ENCODE measurements at regions not wholly inside any gene's neighbourhood (a gene's known extent, or its start where the extent isn't known, plus 50 kb on each side); places are given as distances from the start of the nearest gene placed in this dataset.

DNA sequence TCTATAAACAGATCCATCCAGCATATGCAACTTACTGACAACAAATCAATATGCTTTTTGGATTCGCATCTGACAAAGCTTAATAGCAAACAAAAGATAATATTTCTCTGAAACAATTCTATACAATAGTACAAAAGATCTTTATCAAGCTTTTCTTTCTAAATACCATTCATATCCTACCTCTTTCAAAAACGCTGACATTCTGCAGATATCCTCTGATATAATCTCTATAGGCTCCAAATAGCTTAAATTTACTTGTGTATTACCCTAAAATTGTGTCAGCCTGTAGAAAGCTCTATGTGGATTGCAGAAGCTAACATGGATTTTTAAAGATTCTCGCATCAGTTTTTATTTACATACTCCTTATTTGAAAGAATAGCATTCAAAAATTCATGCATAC lies 260.6 kb downstream of the GASK1B start:
- Histone ChIP-seq H4K20me1 (replicated peaks; ENCODE audit: insufficient read depth) (no peaks in the 10 kb centered on the region), H3K4me2 (no peak overlapping the region), H3K27ac (ENCODE audit: low read depth) (no peak overlapping the region), H3K9me2 (ENCODE audit: insufficient read depth) (no peaks in the 10 kb centered on the region), H3K27me3 (ENCODE audit: insufficient read depth) (no peaks in the 10 kb centered on the region), H3F3A (replicated peaks; ENCODE audit: low read depth) (no peaks in the 10 kb centered on the region), H3K36me3 (ENCODE audit: insufficient read depth) (no peaks in the 10 kb centered on the region), H2AFZ (no peak overlapping the region), H3K4me1 (ENCODE audit: insufficient read depth) (no peaks in the 10 kb centered on the region), H3K79me2 (replicated peaks; ENCODE audit: insufficient read depth) (no peaks in the 10 kb centered on the region), H3K4me3 (no peak overlapping the region)
- Mint-ChIP-seq H3K4me3 (no peak overlapping the region), H3K9me3 (no peaks in the 10 kb centered on the region), H3K27me3 (ENCODE audit: insufficient read depth, low read depth, poor library complexity) (no peaks in the 10 kb centered on the region), H3K27ac (no peak overlapping the region), H3K36me3 (ENCODE audit: low read depth) (no peaks in the 10 kb centered on the region), H3K4me1 (no peaks in the 10 kb centered on the region)
- DNase-seq (ENCODE audit: low spot score): no peak
- TF ChIP-seq POLR2AphosphoS5 (IDR thresholded peaks at IDR 0.05; ENCODE audit: low read depth) (no peak), EZH2phosphoT487 (IDR thresholded peaks at IDR 0.05; ENCODE audit: unreplicated experiment) (no peak), STAT1 (IDR thresholded peaks at IDR 0.05; ENCODE audit: unreplicated experiment) (no peak), EZH2 (IDR thresholded peaks at IDR 0.05; ENCODE audit: low read depth, unreplicated experiment) (no peak), NANOG (IDR thresholded peaks at IDR 0.05; ENCODE audit: borderline replicate concordance) (no peak), CREB1 (CRISPR knock-in tag; IDR thresholded peaks at IDR 0.05; ENCODE audit: low read depth) (no peak), ZNF114 (CRISPR knock-in tag; IDR thresholded peaks at IDR 0.05) (no peak), JUNB (IDR thresholded peaks at IDR 0.05; ENCODE audit: unreplicated experiment) (no peak), ZNF331 (CRISPR knock-in tag; IDR thresholded peaks at IDR 0.05; ENCODE audit: low read depth) (no peak)
- TF ChIP-seq, protein P1, sequence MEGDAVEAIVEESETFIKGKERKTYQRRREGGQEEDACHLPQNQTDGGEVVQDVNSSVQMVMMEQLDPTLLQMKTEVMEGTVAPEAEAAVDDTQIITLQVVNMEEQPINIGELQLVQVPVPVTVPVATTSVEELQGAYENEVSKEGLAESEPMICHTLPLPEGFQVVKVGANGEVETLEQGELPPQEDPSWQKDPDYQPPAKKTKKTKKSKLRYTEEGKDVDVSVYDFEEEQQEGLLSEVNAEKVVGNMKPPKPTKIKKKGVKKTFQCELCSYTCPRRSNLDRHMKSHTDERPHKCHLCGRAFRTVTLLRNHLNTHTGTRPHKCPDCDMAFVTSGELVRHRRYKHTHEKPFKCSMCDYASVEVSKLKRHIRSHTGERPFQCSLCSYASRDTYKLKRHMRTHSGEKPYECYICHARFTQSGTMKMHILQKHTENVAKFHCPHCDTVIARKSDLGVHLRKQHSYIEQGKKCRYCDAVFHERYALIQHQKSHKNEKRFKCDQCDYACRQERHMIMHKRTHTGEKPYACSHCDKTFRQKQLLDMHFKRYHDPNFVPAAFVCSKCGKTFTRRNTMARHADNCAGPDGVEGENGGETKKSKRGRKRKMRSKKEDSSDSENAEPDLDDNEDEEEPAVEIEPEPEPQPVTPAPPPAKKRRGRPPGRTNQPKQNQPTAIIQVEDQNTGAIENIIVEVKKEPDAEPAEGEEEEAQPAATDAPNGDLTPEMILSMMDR (conservative IDR thresholded peaks at IDR 0.05; ENCODE audit: low read depth in 2 of 2): no peak
- TF ChIP-seq, protein P2, sequence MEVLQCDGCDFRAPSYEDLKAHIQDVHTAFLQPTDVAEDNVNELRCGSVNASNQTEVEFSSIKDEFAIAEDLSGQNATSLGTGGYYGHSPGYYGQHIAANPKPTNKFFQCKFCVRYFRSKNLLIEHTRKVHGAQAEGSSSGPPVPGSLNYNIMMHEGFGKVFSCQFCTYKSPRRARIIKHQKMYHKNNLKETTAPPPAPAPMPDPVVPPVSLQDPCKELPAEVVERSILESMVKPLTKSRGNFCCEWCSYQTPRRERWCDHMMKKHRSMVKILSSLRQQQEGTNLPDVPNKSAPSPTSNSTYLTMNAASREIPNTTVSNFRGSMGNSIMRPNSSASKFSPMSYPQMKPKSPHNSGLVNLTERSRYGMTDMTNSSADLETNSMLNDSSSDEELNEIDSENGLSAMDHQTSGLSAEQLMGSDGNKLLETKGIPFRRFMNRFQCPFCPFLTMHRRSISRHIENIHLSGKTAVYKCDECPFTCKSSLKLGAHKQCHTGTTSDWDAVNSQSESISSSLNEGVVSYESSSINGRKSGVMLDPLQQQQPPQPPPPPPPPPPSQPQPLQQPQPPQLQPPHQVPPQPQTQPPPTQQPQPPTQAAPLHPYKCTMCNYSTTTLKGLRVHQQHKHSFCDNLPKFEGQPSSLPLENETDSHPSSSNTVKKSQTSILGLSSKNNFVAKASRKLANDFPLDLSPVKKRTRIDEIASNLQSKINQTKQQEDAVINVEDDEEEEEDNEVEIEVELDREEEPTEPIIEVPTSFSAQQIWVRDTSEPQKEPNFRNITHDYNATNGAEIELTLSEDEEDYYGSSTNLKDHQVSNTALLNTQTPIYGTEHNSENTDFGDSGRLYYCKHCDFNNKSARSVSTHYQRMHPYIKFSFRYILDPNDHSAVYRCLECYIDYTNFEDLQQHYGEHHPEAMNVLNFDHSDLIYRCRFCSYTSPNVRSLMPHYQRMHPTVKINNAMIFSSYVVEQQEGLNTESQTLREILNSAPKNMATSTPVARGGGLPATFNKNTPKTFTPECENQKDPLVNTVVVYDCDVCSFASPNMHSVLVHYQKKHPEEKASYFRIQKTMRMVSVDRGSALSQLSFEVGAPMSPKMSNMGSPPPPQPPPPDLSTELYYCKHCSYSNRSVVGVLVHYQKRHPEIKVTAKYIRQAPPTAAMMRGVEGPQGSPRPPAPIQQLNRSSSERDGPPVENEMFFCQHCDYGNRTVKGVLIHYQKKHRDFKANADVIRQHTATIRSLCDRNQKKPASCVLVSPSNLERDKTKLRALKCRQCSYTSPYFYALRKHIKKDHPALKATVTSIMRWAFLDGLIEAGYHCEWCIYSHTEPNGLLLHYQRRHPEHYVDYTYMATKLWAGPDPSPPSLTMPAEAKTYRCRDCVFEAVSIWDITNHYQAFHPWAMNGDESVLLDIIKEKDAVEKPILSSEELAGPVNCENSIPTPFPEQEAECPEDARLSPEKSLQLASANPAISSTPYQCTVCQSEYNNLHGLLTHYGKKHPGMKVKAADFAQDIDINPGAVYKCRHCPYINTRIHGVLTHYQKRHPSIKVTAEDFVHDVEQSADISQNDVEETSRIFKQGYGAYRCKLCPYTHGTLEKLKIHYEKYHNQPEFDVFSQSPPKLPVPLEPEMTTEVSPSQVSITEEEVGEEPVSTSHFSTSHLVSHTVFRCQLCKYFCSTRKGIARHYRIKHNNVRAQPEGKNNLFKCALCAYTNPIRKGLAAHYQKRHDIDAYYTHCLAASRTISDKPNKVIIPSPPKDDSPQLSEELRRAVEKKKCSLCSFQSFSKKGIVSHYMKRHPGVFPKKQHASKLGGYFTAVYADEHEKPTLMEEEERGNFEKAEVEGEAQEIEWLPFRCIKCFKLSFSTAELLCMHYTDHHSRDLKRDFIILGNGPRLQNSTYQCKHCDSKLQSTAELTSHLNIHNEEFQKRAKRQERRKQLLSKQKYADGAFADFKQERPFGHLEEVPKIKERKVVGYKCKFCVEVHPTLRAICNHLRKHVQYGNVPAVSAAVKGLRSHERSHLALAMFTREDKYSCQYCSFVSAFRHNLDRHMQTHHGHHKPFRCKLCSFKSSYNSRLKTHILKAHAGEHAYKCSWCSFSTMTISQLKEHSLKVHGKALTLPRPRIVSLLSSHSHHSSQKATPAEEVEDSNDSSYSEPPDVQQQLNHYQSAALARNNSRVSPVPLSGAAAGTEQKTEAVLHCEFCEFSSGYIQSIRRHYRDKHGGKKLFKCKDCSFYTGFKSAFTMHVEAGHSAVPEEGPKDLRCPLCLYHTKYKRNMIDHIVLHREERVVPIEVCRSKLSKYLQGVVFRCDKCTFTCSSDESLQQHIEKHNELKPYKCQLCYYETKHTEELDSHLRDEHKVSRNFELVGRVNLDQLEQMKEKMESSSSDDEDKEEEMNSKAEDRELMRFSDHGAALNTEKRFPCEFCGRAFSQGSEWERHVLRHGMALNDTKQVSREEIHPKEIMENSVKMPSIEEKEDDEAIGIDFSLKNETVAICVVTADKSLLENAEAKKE (CRISPR knock-in tag; IDR thresholded peaks at IDR 0.05): no peak
- TF ChIP-seq, protein P3, sequence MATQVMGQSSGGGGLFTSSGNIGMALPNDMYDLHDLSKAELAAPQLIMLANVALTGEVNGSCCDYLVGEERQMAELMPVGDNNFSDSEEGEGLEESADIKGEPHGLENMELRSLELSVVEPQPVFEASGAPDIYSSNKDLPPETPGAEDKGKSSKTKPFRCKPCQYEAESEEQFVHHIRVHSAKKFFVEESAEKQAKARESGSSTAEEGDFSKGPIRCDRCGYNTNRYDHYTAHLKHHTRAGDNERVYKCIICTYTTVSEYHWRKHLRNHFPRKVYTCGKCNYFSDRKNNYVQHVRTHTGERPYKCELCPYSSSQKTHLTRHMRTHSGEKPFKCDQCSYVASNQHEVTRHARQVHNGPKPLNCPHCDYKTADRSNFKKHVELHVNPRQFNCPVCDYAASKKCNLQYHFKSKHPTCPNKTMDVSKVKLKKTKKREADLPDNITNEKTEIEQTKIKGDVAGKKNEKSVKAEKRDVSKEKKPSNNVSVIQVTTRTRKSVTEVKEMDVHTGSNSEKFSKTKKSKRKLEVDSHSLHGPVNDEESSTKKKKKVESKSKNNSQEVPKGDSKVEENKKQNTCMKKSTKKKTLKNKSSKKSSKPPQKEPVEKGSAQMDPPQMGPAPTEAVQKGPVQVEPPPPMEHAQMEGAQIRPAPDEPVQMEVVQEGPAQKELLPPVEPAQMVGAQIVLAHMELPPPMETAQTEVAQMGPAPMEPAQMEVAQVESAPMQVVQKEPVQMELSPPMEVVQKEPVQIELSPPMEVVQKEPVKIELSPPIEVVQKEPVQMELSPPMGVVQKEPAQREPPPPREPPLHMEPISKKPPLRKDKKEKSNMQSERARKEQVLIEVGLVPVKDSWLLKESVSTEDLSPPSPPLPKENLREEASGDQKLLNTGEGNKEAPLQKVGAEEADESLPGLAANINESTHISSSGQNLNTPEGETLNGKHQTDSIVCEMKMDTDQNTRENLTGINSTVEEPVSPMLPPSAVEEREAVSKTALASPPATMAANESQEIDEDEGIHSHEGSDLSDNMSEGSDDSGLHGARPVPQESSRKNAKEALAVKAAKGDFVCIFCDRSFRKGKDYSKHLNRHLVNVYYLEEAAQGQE (IDR thresholded peaks at IDR 0.05; ENCODE audit: unreplicated experiment): no peak
- TF ChIP-seq, protein P4, sequence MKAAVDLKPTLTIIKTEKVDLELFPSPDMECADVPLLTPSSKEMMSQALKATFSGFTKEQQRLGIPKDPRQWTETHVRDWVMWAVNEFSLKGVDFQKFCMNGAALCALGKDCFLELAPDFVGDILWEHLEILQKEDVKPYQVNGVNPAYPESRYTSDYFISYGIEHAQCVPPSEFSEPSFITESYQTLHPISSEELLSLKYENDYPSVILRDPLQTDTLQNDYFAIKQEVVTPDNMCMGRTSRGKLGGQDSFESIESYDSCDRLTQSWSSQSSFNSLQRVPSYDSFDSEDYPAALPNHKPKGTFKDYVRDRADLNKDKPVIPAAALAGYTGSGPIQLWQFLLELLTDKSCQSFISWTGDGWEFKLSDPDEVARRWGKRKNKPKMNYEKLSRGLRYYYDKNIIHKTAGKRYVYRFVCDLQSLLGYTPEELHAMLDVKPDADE (IDR thresholded peaks at IDR 0.05): no peak
- no peak for ATAC-seq
